ENCODE measurements at regions not wholly inside any gene's neighbourhood (a gene's known extent, or its start where the extent isn't known, plus 50 kb on each side); places are given as distances from the start of the nearest gene placed in this dataset.
"Not testable (repeated sequence)": the region's sequence is repeated elsewhere in the genome, so short reads cannot be mapped to it uniquely, and the experiment has no call there.

- TF ChIP-seq JUNB (IDR thresholded peaks at IDR 0.05; ENCODE audit: unreplicated experiment); ZNF331 (CRISPR knock-in tag; IDR thresholded peaks at IDR 0.05; ENCODE audit: low read depth); CTCF (conservative IDR thresholded peaks at IDR 0.05; ENCODE audit: low read depth in 2 of 2); EZH2 (IDR thresholded peaks at IDR 0.05; ENCODE audit: low read depth, unreplicated experiment); POLR2AphosphoS5 (IDR thresholded peaks at IDR 0.05; ENCODE audit: low read depth); EZH2phosphoT487 (IDR thresholded peaks at IDR 0.05; ENCODE audit: unreplicated experiment); STAT1 (IDR thresholded peaks at IDR 0.05; ENCODE audit: unreplicated experiment); ZNF462 (CRISPR knock-in tag; IDR thresholded peaks at IDR 0.05); REST (IDR thresholded peaks at IDR 0.05; ENCODE audit: unreplicated experiment): not testable (repeated sequence)
These were observed 113.0 kb downstream of the TSPY10 start for GRCh38 chrY:9640595-9641132.
